Glomerular visceral epithelial cell (primary cell): ENCODE measurements at regions not wholly inside any gene's neighbourhood (a gene's known extent, or its start where the extent isn't known, plus 50 kb on each side); places are given as distances from the start of the nearest gene placed in this dataset.

Experiments used
- DNase-seq: peaks from one replicate; pipeline ENCODE4 v3.0.0-alpha.2; 2016; ENCODE audit errors: extremely low spot score

DNA sequence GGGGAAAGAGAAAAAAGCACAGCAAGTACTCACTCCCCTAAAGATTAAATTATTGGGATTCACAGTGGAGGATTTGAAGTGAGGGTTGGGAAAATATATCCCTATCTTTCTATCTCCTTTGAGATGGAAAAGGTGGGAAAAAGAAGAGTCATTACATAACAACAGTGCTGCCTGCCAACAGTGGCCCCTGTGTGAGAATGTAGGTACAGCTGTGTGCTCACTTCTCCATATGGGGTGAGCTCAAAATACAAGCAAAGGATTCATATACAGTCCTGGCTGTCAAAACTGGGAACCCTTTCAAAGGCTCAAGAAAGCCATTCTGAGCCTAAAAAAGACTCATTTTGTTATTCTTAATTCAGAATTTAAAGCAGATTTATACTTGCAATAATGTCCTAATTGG, 458.5 kb downstream of the GPAM start:
- no peak for DNase-seq

DNA sequence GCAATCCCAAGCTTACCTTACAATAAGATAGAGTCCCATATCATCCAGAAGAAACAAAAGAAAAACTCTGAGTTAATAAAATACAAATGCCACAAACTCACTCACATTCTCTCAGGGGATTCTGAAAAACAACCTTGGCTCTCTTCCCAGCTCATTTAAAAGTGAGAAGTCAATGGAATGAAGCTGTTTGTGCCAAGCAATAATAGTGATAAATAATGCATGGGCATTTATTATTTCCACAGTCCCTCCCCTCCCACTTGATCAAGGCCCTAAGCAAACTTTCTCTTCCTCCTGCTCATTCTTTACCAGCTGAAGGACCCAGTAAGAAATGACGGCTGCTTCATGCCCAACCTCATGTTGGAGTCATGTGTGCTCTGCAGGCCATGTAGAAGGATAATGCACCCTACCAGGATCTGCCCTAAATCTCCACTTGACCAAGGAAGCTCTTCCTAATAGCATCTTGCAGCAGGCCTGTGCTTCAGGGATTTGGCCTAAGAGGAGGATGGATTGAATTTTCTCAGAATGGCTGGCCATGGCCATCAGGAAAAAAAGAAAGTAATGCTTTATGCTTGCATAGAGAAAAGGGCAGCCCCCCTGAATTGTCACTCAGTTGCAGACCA, 451.3 kb downstream of the GPAM start:
- DNase-seq = no peak

DNA sequence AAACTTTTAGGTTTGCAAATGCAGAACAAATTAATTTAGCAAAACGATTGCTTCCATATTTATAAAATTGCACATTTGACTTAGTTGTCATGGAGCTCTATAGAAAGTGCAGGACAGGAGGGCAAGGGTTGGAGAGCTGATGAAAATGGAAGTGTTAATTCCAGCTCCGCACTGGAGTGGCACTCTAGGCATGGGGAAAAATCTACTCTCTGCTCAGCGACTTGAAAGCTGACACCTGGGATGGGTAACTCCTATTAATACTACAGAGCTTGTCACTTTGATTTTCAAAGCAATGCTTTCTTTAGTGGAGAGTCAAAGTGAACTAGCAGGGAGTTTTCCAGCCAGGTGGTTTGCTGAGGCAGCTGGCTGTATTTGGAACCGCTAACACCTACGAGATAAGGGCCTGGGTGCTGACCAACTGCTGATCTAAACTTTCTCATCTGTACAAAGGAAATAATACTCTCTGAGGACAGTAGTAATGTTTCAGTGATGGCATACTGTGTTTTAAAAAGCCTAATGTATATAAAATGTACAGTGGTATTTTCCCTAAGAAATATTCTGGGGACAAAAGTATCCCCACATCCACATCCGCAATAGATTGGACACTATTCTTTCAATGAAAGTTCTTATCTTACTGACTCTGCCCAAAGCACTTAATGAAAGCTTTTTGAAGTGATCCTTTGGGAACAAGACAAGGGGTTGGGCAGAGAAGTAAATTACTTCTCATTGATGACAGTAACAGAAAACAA, 444.3 kb downstream of the GPAM start:
- no peak for DNase-seq

- no peak for DNase-seq
These were observed 443.8 kb downstream of the GPAM start for GRCh38 chr10:111739874-111740139.

DNA sequence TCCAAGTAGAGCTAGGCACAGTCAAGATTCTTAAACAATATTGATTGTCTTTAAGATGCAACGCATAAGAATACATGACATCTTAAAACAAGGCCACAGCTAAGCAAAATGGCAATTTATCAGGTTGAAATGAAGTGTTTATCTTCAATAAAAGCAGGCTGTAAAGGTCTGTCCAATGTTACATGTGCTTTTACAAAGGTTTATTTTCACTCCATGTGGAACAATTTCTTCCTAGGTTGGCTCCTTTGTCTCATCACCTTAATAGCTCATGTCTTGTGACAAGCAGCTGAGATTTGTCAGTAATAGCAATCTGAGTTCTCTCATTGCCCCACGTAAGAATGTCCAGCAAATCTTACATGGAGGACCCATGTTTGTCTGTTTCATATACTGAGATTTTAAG, 437.6 kb downstream of the GPAM start:
- DNase-seq = no peak

GRCh38 chr10:111747751-111748150, 435.8 kb downstream of the GPAM start:
- DNase-seq = no peak

- DNase-seq = no peak
These were observed 435.4 kb downstream of the GPAM start for GRCh38 chr10:111748184-111748583.

GRCh38 chr10:111750165-111750849, 433.3 kb downstream of the GPAM start:
- no peak for DNase-seq

GRCh38 chr10:111756217-111757061, 427.1 kb downstream of the GPAM start:
- DNase-seq = no peak

- no peak for DNase-seq
These were observed 425.0 kb downstream of the GPAM start for GRCh38 chr10:111758593-111758992.

- no peak for DNase-seq
These were observed 421.5 kb downstream of the GPAM start for GRCh38 chr10:111762114-111762513.

DNA sequence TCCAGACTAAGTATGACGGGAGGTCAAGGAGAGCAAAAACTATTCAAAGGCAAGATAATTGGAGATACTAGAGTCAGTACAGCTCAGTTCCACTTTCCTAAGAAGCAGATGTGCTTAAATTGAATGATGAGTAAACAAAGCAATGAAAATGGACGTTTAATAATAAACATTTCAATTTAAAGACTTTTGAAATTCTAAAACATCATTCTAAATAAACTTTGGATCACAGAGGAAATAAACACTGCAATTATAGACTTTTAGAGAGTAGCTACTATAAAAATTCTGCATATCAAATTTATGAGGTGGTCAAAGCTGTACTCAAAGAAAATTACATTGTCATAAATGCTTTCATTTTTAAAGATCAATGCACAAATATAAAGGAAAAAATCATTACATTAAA, 418.3 kb downstream of the GPAM start:
- DNase-seq = no peak

DNA sequence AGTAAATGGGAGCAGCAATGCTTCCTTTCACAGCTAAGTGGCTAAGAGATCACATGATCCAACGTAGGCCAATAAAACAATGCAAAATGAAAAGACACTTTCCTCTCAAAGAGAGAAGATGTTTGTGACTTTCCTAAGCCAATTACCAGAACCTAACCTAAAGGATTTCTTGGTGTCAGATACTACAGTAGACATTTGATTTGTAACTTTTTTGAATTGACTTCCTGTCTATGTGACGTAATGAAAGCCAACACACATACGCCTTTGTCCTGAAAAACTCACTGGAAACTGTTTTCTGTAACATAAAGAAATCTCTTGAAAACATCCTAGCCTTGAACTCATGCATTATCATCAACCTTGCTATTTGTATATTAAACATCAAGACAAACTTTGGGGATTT, 417.1 kb downstream of the GPAM start:
- no peak for DNase-seq

DNA sequence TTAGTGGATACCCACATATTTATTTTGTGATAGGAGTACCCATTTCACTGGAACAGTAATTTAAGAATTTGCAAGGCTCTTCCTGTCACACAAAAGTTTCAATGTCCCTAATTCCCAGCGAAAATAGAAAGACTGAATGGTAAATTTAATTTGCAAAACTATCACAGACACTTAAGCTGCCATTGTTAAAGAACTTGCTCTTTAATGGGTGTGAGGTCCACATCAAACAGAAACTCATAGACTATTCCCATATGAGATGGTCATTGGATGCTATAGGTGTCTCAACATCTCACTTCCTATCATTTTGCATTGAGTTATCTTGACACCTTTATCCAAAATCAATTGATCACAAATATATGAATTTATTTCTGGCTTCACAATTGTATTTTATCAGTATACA, 415.9 kb downstream of the GPAM start:
- DNase-seq = no peak

DNA sequence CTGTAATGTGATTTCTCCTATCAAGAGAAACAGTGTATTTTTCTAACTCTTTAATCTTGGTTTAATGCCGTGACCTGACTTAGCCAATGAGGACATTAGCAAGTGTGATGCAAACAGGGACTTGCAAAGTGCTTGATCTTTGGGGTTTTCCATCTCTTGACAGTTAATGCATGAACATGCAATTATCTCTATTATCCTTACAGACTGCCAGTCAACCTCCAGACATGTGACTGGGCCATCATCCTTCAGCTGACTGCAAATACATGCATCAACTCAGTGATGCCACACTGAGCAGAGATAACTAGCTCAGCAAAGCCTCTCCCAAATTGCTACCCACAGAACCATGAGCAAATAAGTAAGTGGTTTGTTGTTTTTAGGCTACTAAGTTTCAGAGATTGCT, 409.6 kb downstream of the GPAM start:
- DNase-seq = no peak

GRCh38 chr10:111774486-111774885, 409.1 kb downstream of the GPAM start:
- DNase-seq = no peak

DNA sequence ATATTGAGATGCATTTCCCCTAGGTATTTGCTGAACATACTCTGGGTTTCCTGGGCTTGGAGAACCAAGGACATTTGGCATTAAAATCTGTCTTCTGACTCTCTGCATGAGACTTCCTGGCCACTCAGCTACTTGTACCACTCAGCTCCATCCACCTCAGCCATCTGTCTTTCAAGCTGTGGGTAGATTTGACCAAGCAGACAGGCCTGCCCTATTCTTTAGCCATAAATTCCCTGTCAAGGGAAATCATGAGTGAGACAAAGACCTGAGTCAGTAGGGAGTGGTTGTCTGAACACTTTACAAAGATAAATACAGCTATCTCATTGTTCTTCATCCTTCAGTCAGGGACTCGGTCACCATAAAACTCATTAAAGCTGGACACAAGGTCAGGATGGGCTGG, 399.1 kb downstream of the GPAM start:
- DNase-seq = no peak

- DNase-seq = no peak
These were observed 398.6 kb downstream of the GPAM start for GRCh38 chr10:111784946-111785465.

DNA sequence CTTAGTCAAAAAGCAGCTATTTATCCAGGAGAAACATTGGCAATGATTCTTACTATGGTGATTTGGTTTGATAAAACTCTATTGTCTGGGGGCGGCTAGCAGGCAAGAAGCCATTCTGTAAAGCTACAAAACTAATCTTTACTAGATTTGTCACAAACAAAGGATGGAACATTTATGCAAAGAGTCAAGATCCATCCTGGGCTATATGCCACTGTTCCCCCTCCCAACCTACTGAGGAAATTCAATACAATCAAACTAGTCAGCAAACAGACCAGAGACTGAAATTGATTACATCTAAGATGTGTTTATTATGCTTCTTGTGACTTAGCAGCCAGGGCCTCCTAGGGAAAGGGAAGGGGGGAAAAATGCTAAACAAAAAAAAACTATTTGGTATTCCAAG, 397.6 kb downstream of the GPAM start:
- DNase-seq = no peak

- no peak for DNase-seq
These were observed 393.7 kb downstream of the GPAM start for GRCh38 chr10:111789821-111790220.

- no peak for DNase-seq
These were observed 381.7 kb downstream of the GPAM start for GRCh38 chr10:111801841-111802240.

DNA sequence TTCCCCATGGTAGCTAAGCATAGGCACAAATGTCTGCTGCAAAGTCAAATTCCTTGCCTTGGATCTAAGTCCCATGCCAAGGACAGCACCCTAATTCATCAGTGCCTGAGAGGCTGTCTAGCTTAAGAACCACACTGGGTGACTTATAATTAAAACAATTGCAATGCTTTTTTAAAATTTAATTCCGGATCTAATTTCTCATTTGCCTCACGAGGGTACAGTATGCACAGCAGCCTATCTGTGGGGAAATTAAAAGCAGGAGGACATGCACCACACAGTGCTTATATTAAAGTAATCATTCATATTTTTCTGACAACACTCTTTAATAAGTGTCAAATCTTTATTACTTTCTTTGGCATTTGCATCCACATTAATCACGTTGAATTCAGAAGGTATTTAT, 378.8 kb downstream of the GPAM start:
- DNase-seq = no peak
